IMR-90 (cell line): ENCODE measurements at regions not wholly inside any gene's neighbourhood (a gene's known extent, or its start where the extent isn't known, plus 50 kb on each side); places are given as distances from the start of the nearest gene placed in this dataset.

ENCODE experiments used
- ATAC-seq: fragments of 200-7000 bp; cut with Tn5 transposase; 2 replicates; pipeline ENCODE4 v1.9.1; 2020; ENCODE audit warnings: low read depth, mild to moderate bottlenecking, moderate library complexity
- BruUV-seq: library from RNA; stranded (reverse); fragments of 400-500 nt; replicated peaks from 2 replicates; lab custom pipeline; 2021; lab: Mats Ljungman, UMichigan
- CTCF ChIA-PET: fragments of 300-600 bp; formaldehyde crosslinking; extraction: SDS; loops from one replicate; lab custom pipeline; 2021; ENCODE audit warnings: antibody characterized with exemption; lab: Yijun Ruan, JAX
- POLR2A ChIA-PET: fragments of 300-600 bp; sonication (Branson Sonifier 250); formaldehyde crosslinking; loops from one replicate; lab custom pipeline; 2022; ENCODE audit warnings: antibody characterized with exemption; ENCODE audit not compliant: unreplicated experiment; lab: Charles Lee
- DNase-seq: peaks from one replicate; pipeline ENCODE4 v3.0.0; 2013
- H2AFZ ChIP-seq: replicated peaks from 2 replicates; pipeline ENCODE3; 2013; ENCODE audit warnings: low read length, mild to moderate bottlenecking; ENCODE audit not compliant: poor library complexity
- H2AK5ac ChIP-seq: 2 replicates; pipeline ENCODE4 v1.6.1; 2013; ENCODE audit warnings: low read depth, low read length, inconsistent platforms
- H2AK9ac ChIP-seq: replicated peaks from 2 replicates; pipeline ENCODE3; 2013; ENCODE audit warnings: mild to moderate bottlenecking, low read depth, low read length, moderate library complexity; ENCODE audit not compliant: poor library complexity
- H2BK120ac ChIP-seq: 2 replicates; pipeline ENCODE4 v1.6.1; 2013; ENCODE audit warnings: low read depth, low read length, inconsistent platforms
- H2BK15ac ChIP-seq: 3 replicates; pipeline ENCODE4 v1.6.1; 2013; ENCODE audit warnings: low read depth, low read length, inconsistent platforms
- H2BK20ac ChIP-seq: 2 replicates; pipeline ENCODE4 v1.6.1; 2013; ENCODE audit warnings: low read depth, mild to moderate bottlenecking, inconsistent platforms, low read length, moderate library complexity
- H2BK5ac ChIP-seq: 2 replicates; pipeline ENCODE4 v1.6.1; 2013; ENCODE audit warnings: mild to moderate bottlenecking, low read depth, low read length, inconsistent platforms; ENCODE audit not compliant: poor library complexity, severe bottlenecking
- H3K14ac ChIP-seq: replicated peaks from 2 replicates; pipeline ENCODE4 v1.6.1; 2013; ENCODE audit warnings: low read depth, low read length, inconsistent platforms
- H3K18ac ChIP-seq: 2 replicates; pipeline ENCODE4 v1.6.1; 2013; ENCODE audit warnings: low read depth, low read length, control low read depth
- H3K23ac ChIP-seq: 2 replicates; pipeline ENCODE4 v1.6.1; 2013; ENCODE audit warnings: low read depth, low read length, inconsistent platforms
- H3K27ac ChIP-seq: 2 replicates; pipeline ENCODE4 v1.5.1; 2013; ENCODE audit warnings: mild to moderate bottlenecking, control low read depth, low read length; ENCODE audit not compliant: insufficient read depth
- H3K27me3 ChIP-seq: 2 replicates; pipeline ENCODE4 v1.6.1; 2013; ENCODE audit warnings: low read length; ENCODE audit not compliant: control insufficient read depth, insufficient read depth
- H3K36me3 ChIP-seq: 2 replicates; pipeline ENCODE4 v1.6.1; 2013; ENCODE audit warnings: low read length, mixed read lengths; ENCODE audit not compliant: control insufficient read depth, insufficient read depth
- H3K4ac ChIP-seq: 2 replicates; pipeline ENCODE4 v1.6.1; 2013; ENCODE audit warnings: low read depth, low read length, inconsistent platforms
- H3K4me1 ChIP-seq: 2 replicates; pipeline ENCODE4 v1.6.1; 2013; ENCODE audit warnings: low read length, mixed read lengths; ENCODE audit not compliant: control insufficient read depth, insufficient read depth
- H3K4me2 ChIP-seq: 2 replicates; pipeline ENCODE4 v1.6.1; 2013; ENCODE audit warnings: low read depth, mild to moderate bottlenecking, control low read depth, low read length, moderate library complexity
- H3K4me3 ChIP-seq: 2 replicates; pipeline ENCODE4 v1.5.1; 2013; ENCODE audit warnings: low read depth, mild to moderate bottlenecking, control low read depth, low read length, moderate library complexity; ENCODE audit not compliant: insufficient read depth
- H3K56ac ChIP-seq: 2 replicates; pipeline ENCODE4 v1.6.1; 2013; ENCODE audit warnings: low read length, inconsistent platforms; ENCODE audit not compliant: insufficient read depth; ENCODE audit errors: extremely low read depth
- H3K79me1 ChIP-seq, 2 experiments: 2 replicates each; pipeline ENCODE4 v1.6.1; 2013; ENCODE audit warnings: low read length in 2 of 2, inconsistent platforms in 1 of 2, low read depth in 1 of 2
- H3K9ac ChIP-seq: 2 replicates; pipeline ENCODE4 v1.6.1; 2013; ENCODE audit warnings: low read depth, low read length, control low read depth
- H3K9me1 ChIP-seq: 2 replicates; pipeline ENCODE4 v1.6.1; 2013; ENCODE audit warnings: low read length, inconsistent platforms; ENCODE audit not compliant: insufficient read depth
- H3K9me3 ChIP-seq: 2 replicates; pipeline ENCODE4 v1.6.1; 2013; ENCODE audit warnings: low read length; ENCODE audit not compliant: control insufficient read depth, insufficient read depth
- H4K20me1 ChIP-seq: 2 replicates; pipeline ENCODE4 v1.6.1; 2013; ENCODE audit warnings: low read length, inconsistent platforms; ENCODE audit not compliant: insufficient read depth
- H4K5ac ChIP-seq: 2 replicates; pipeline ENCODE4 v1.6.1; 2013; ENCODE audit warnings: mild to moderate bottlenecking, low read depth, low read length, control low read depth
- H4K8ac ChIP-seq, 2 experiments: 2 replicates each; pipeline ENCODE4 v1.6.1; 2013; ENCODE audit warnings: low read depth in 2 of 2, low read length in 2 of 2, control low read depth in 1 of 2, inconsistent platforms in 1 of 2
- H4K91ac ChIP-seq: 2 replicates; pipeline ENCODE4 v1.6.1; 2013; ENCODE audit warnings: low read depth, low read length, inconsistent platforms; ENCODE audit not compliant: insufficient read depth
- BHLHE40 ChIP-seq: fragments of 150-350 bp; IDR thresholded peaks from 2 replicates; pipeline ENCODE4 v1.6.1; 2016; ENCODE audit warnings: mild to moderate bottlenecking, low read depth, low read length
- CEBPB ChIP-seq: IDR thresholded peaks from 2 replicates; pipeline ENCODE4 v1.6.1; 2012; ENCODE audit warnings: low read depth, low read length, improper control_type of control experiment
- CHD1 ChIP-seq: IDR thresholded peaks from 2 replicates; pipeline ENCODE4 v1.6.1; 2012; ENCODE audit warnings: low read depth, low read length, improper control_type of control experiment
- CTCF ChIP-seq: conservative IDR thresholded peaks from 2 replicates; pipeline ENCODE4 v1.5.1; 2012; ENCODE audit warnings: mild to moderate bottlenecking, low read depth, low read length, improper control_type of control experiment
- ELK1 ChIP-seq: fragments of 150-350 bp; IDR thresholded peaks from 2 replicates; pipeline ENCODE4 v1.6.1; 2016; ENCODE audit warnings: low read depth, mild to moderate bottlenecking, low read length, moderate library complexity, borderline replicate concordance
- FOS ChIP-seq: fragments of 150-350 bp; IDR thresholded peaks from 2 replicates; pipeline ENCODE4 v1.6.1; 2016; ENCODE audit warnings: low read depth, low read length
- MAFK ChIP-seq: IDR thresholded peaks from 2 replicates; pipeline ENCODE4 v1.6.1; 2012; ENCODE audit warnings: low read depth, low read length, improper control_type of control experiment
- MAZ ChIP-seq: IDR thresholded peaks from 2 replicates; pipeline ENCODE4 v1.6.1; 2012; ENCODE audit warnings: low read depth, mild to moderate bottlenecking, low read length, improper control_type of control experiment, moderate library complexity, borderline replicate concordance
- MXI1 ChIP-seq: IDR thresholded peaks from 2 replicates; pipeline ENCODE4 v1.6.1; 2012; ENCODE audit warnings: low read depth, mild to moderate bottlenecking, low read length, moderate library complexity, borderline replicate concordance
- NFE2L2 ChIP-seq: fragments of 150-350 bp; IDR thresholded peaks from 2 replicates; pipeline ENCODE4 v1.6.1; 2016; ENCODE audit warnings: low read depth, mild to moderate bottlenecking, low read length
- POLR2A ChIP-seq: IDR thresholded peaks from 2 replicates; pipeline ENCODE4 v1.6.1; 2012; ENCODE audit warnings: mild to moderate bottlenecking, low read depth, low read length
- RAD21 ChIP-seq: IDR thresholded peaks from 2 replicates; pipeline ENCODE4 v1.6.1; 2012; ENCODE audit warnings: low read length, improper control_type of control experiment
- RCOR1 ChIP-seq: IDR thresholded peaks from 2 replicates; pipeline ENCODE4 v1.6.1; 2012; ENCODE audit warnings: mild to moderate bottlenecking, low read length, improper control_type of control experiment; ENCODE audit not compliant: insufficient replicate concordance
- RFX5 ChIP-seq: IDR thresholded peaks from 2 replicates; pipeline ENCODE4 v1.8.0; 2012; ENCODE audit warnings: low read depth, mild to moderate bottlenecking, low read length, moderate library complexity
- SMC3 ChIP-seq: fragments of 150-350 bp; IDR thresholded peaks from 2 replicates; pipeline ENCODE4 v1.6.1; 2016; ENCODE audit warnings: low read depth, mild to moderate bottlenecking, antibody characterized with exemption, low read length, moderate library complexity
- USF2 ChIP-seq: fragments of 150-350 bp; IDR thresholded peaks from 2 replicates; pipeline ENCODE4 v1.6.1; 2017; ENCODE audit warnings: mild to moderate bottlenecking, antibody characterized with exemption, low read length, low read depth
- WGBS, 2 experiments: methylation state at CpG; one replicate each; pipeline versions ENCODE4 v1.1.5 to v1.1.7; 2013; ENCODE audit warnings: missing lambda C conversion rate in 2 of 2; ENCODE audit not compliant: insufficient read length in 1 of 2; ENCODE audit errors: extremely low coverage in 2 of 2; 5-methylcytosine and 5-hydroxymethylcytosine counted together
- dilution Hi-C: fragments of 300-500 bp; cut with HindIII; formaldehyde crosslinking; loops from one replicate; pipeline ENCODE4 v1.14.3; 2018; ENCODE audit warnings: low sequenced_read_pairs; ENCODE audit not compliant: unreplicated experiment
- in situ Hi-C: fragments of 300-500 bp; cut with MboI; formaldehyde crosslinking; loops from 3 replicates; pipeline ENCODE4 v1.14.3; 2019; ENCODE audit warnings: low sequenced_read_pairs, inconsistent platforms, mixed read lengths
- intact Hi-C: fragments of 100-400 bp; cut with micrococcal nuclease; formaldehyde crosslinking; loops from 2 replicates; pipeline ENCODE4 v1.10.0; 2022

GRCh38 chr14:105853907-105854599 is 327.7 kb downstream of the TMEM121 start:
- Histone ChIP-seq H2BK5ac (no peak overlapping the region), H3K18ac (no peak overlapping the region), H3K23ac (no peak overlapping the region), H3K36me3 (no peaks in the 10 kb centered on the region), H3K9ac (no peak overlapping the region), H3K4me1 (no peaks in the 10 kb centered on the region), H3K9me3 (peaks cover 81% of the 10 kb centered on the region), H2AK5ac (no peak overlapping the region), H3K4me2 (no peak overlapping the region), H3K9me1 (no peaks in the 10 kb centered on the region), H3K14ac (no peak overlapping the region), H3K4ac (no peak overlapping the region), H2BK20ac (no peak overlapping the region), H3K4me3 (no peak overlapping the region), H3K56ac (no peak overlapping the region), H3K79me1 (no peaks in the 10 kb centered on the region), H2BK120ac (no peak overlapping the region), H3K27me3 (no peaks in the 10 kb centered on the region), H2AFZ (no peak overlapping the region), H2AK9ac (no peak overlapping the region), H4K91ac (no peak overlapping the region), H4K5ac (no peak overlapping the region), H4K20me1 (no peaks in the 10 kb centered on the region), H3K27ac (no peak overlapping the region), H2BK15ac (no peak overlapping the region), H4K8ac (no peak overlapping the region)
- DNase-seq, result no peak
- POLR2A ChIA-PET, result no interaction called here
- intact Hi-C loops, result no loop called here
- CTCF ChIA-PET, result no interaction called here
- no peak for TF ChIP-seq CHD1
- no peak for TF ChIP-seq CEBPB
- no peak for TF ChIP-seq MAFK
- no peak for TF ChIP-seq RAD21
- no peak for TF ChIP-seq CTCF
- TF ChIP-seq USF2, result no peak
- TF ChIP-seq POLR2A, result no peak
- no peak for TF ChIP-seq RCOR1
- TF ChIP-seq MXI1, result no peak
- TF ChIP-seq ELK1, result no peak
- TF ChIP-seq NFE2L2, result no peak
- TF ChIP-seq FOS, result no peak
- no peak for TF ChIP-seq RFX5
- TF ChIP-seq SMC3, result no peak
- no peak for TF ChIP-seq MAZ
- no peak for TF ChIP-seq BHLHE40
- ATAC-seq, result no peak
- no TSS peak for BruUV-seq
- 79% methylated on average over 11 of the region's 25 CpGs; no CpG with 5 or more reads in 1 of the 2 experiments for WGBS, 2 experiments
- in situ Hi-C loops, result no loop called here
- dilution Hi-C loops, result no loop called here
